NCI-H2107 treated with DMSO at 0.1 percent for 48 hours (cell line): ENCODE measurements at regions not wholly inside any gene's neighbourhood (a gene's known extent, or its start where the extent isn't known, plus 50 kb on each side); places are given as distances from the start of the nearest gene placed in this dataset.
"Not testable (repeated sequence)": the region's sequence is repeated elsewhere in the genome, so short reads cannot be mapped to it uniquely, and the experiment has no call there.

Experiments used
- DNase-seq: peaks from one replicate; lab custom pipeline; 2025; ENCODE audit not compliant: unreplicated experiment; lab: John Stamatoyannopoulos, UW

- no peak for DNase-seq
Observed at GRCh38 chr7:24392774-24393173, 108.8 kb downstream of the NPY start.

- DNase-seq = peak; percentile 16
Observed at GRCh38 chr7:24395512-24395911, 111.5 kb downstream of the NPY start.

GRCh38 chr7:24396387-24396786 is 112.4 kb downstream of the NPY start:
- not testable (repeated sequence) for DNase-seq

- DNase-seq = peak; percentile 46
Observed at GRCh38 chr7:24401628-24402593, 117.9 kb downstream of the NPY start.

GRCh38 chr7:24402655-24403054 is 118.7 kb downstream of the NPY start:
- DNase-seq = no peak

GRCh38 chr7:24403557-24403956 is 119.6 kb downstream of the NPY start:
- no peak for DNase-seq

GRCh38 chr7:24404315-24404714 is 120.3 kb downstream of the NPY start:
- no peak for DNase-seq

- DNase-seq = no peak
Observed at GRCh38 chr7:24405002-24405401, 121.0 kb downstream of the NPY start.

- no peak for DNase-seq
Observed at GRCh38 chr7:24406053-24406788, 122.2 kb downstream of the NPY start.

- DNase-seq = no peak
Observed at GRCh38 chr7:24406789-24407299, 122.9 kb downstream of the NPY start.

GRCh38 chr7:24407965-24408364 is 124.0 kb downstream of the NPY start:
- DNase-seq = no peak

- DNase-seq = no peak
Observed at GRCh38 chr7:24408798-24409430, 124.9 kb downstream of the NPY start.

- no peak for DNase-seq
Observed at GRCh38 chr7:24409431-24410024, 125.5 kb downstream of the NPY start.

GRCh38 chr7:24411226-24411625 is 127.2 kb downstream of the NPY start:
- no peak for DNase-seq

GRCh38 chr7:24417526-24418120 is 133.6 kb downstream of the NPY start:
- no peak for DNase-seq

GRCh38 chr7:24419077-24419476 is 135.1 kb downstream of the NPY start:
- DNase-seq = no peak

GRCh38 chr7:24419511-24419910 is 135.5 kb downstream of the NPY start:
- DNase-seq = no peak

GRCh38 chr7:24422441-24423010 is 138.5 kb downstream of the NPY start:
- DNase-seq = no peak

- no peak for DNase-seq
Observed at GRCh38 chr7:24425664-24426063, 141.7 kb downstream of the NPY start.

- no peak for DNase-seq
Observed at GRCh38 chr7:24427048-24427447, 143.1 kb downstream of the NPY start.
